ENCODE measurements at regions not wholly inside any gene's neighbourhood (a gene's known extent, or its start where the extent isn't known, plus 50 kb on each side); places are given as distances from the start of the nearest gene placed in this dataset.

DNA sequence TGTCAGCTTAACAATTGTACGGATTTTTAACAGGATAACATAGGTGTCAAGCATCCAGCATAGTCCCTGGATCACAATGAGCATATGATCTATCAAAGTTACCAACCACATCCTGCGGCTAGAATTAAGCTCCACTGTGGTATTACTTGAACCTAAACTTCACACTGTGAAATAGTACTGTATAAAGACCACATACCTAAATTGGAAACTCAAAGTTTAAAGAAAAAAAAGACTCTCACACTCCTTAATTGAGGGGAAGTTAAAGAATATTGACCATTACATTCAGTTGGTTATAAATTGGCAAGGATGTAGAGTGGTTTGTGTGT, 133.0 kb upstream of the PZP start:
- H4K5ac ChIP-seq (ENCODE audit: low read depth, low read length) = no peak overlapping the region
- no peaks in the 10 kb centered on the region for H3K4me1 ChIP-seq (ENCODE audit: control insufficient read depth, insufficient read depth, low read length)
- no peak overlapping the region for H2BK5ac ChIP-seq (ENCODE audit: low read depth, low read length, poor library complexity, severe bottlenecking)
- no peaks in the 10 kb centered on the region for H3K36me3 ChIP-seq (ENCODE audit: control insufficient read depth, insufficient read depth, low read length)
- no peak overlapping the region for H3K56ac ChIP-seq (ENCODE audit: extremely low read depth, insufficient read depth, low read length)
- no peak overlapping the region for H2BK20ac ChIP-seq (ENCODE audit: low read depth, low read length)
- no peak overlapping the region for H3K4me3 ChIP-seq (ENCODE audit: insufficient read depth, low read depth, low read length)
- no peak overlapping the region for H2AK5ac ChIP-seq (ENCODE audit: low read depth, low read length)
- no peak overlapping the region for H3K14ac ChIP-seq (replicated peaks; ENCODE audit: low read depth, low read length)
- H4K91ac ChIP-seq (ENCODE audit: insufficient read depth, low read depth, low read length) = no peak overlapping the region
- H2AFZ ChIP-seq (replicated peaks; ENCODE audit: low read length, poor library complexity) = no peak overlapping the region
- H3K9me1 ChIP-seq (ENCODE audit: insufficient read depth, low read length) = no peaks in the 10 kb centered on the region
- ChIA-PET CTCF (interaction anchor here (0.9 kb wide), 1 partner anchor 10 kb away, joined by 3 read pairs; no protein-coding TSS in a partner anchor), POLR2A (ENCODE audit: unreplicated experiment) (no interaction called here)
- no peak overlapping the region for H4K8ac ChIP-seq (ENCODE audit: low read depth in 2 of 2, low read length in 2 of 2)
- no peak overlapping the region for H2BK120ac ChIP-seq (ENCODE audit: low read depth, low read length)
- no peaks in the 10 kb centered on the region for H3K79me1 ChIP-seq (ENCODE audit: low read depth in 1 of 2, low read length in 2 of 2)
- no peak overlapping the region for H3K4ac ChIP-seq (ENCODE audit: low read depth, low read length)
- intact Hi-C loops (cut with micrococcal nuclease) = no loop called here
- H3K18ac ChIP-seq (ENCODE audit: low read depth, low read length) = no peak overlapping the region
- WGBS, 2 experiments (ENCODE audit: extremely low coverage in 2 of 2, insufficient read length in 1 of 2) = 75% methylated on average over 1 of the region's 2 CpGs; no CpG with 5 or more reads in 1 of the 2 experiments
- H2AK9ac ChIP-seq (replicated peaks; ENCODE audit: low read depth, low read length, poor library complexity) = no peak overlapping the region
- peaks cover 10% of the 10 kb centered on the region for H3K27me3 ChIP-seq (ENCODE audit: control insufficient read depth, insufficient read depth, low read length)
- BruUV-seq (replicated peaks) = no TSS peak
- no peak overlapping the region for H3K4me2 ChIP-seq (ENCODE audit: low read depth, low read length)
- no peak overlapping the region for H3K9ac ChIP-seq (ENCODE audit: low read depth, low read length)
- DNase-seq = no peak
- H4K20me1 ChIP-seq (ENCODE audit: insufficient read depth, low read length) = no peaks in the 10 kb centered on the region
- no peak overlapping the region for H3K23ac ChIP-seq (ENCODE audit: low read depth, low read length)
- no peaks in the 10 kb centered on the region for H3K9me3 ChIP-seq (ENCODE audit: control insufficient read depth, insufficient read depth, low read length)
- no peak for ATAC-seq (ENCODE audit: low read depth)
- TF ChIP-seq NFE2L2 (IDR thresholded peaks at IDR 0.05; ENCODE audit: low read depth, low read length) (no peak), FOS (IDR thresholded peaks at IDR 0.05; ENCODE audit: low read depth, low read length) (no peak), RFX5 (IDR thresholded peaks at IDR 0.05; ENCODE audit: low read depth, low read length) (no peak), MAFK (IDR thresholded peaks at IDR 0.05; ENCODE audit: low read depth, low read length) (no peak), CEBPB (IDR thresholded peaks at IDR 0.05; ENCODE audit: low read depth, low read length) (no peak), MXI1 (IDR thresholded peaks at IDR 0.05; ENCODE audit: borderline replicate concordance, low read depth, low read length) (no peak), RCOR1 (IDR thresholded peaks at IDR 0.05; ENCODE audit: insufficient replicate concordance, low read length) (no peak), CHD1 (IDR thresholded peaks at IDR 0.05; ENCODE audit: low read depth, low read length) (no peak), SMC3 (IDR thresholded peaks at IDR 0.05; ENCODE audit: low read depth, low read length) (no peak), MAZ (IDR thresholded peaks at IDR 0.05; ENCODE audit: borderline replicate concordance, low read depth, low read length) (no peak), POLR2A (IDR thresholded peaks at IDR 0.05; ENCODE audit: low read depth, low read length) (no peak), BHLHE40 (IDR thresholded peaks at IDR 0.05; ENCODE audit: low read depth, low read length) (no peak), RAD21 (IDR thresholded peaks at IDR 0.05; ENCODE audit: low read length) (no peak)
- TF ChIP-seq, protein P1, sequence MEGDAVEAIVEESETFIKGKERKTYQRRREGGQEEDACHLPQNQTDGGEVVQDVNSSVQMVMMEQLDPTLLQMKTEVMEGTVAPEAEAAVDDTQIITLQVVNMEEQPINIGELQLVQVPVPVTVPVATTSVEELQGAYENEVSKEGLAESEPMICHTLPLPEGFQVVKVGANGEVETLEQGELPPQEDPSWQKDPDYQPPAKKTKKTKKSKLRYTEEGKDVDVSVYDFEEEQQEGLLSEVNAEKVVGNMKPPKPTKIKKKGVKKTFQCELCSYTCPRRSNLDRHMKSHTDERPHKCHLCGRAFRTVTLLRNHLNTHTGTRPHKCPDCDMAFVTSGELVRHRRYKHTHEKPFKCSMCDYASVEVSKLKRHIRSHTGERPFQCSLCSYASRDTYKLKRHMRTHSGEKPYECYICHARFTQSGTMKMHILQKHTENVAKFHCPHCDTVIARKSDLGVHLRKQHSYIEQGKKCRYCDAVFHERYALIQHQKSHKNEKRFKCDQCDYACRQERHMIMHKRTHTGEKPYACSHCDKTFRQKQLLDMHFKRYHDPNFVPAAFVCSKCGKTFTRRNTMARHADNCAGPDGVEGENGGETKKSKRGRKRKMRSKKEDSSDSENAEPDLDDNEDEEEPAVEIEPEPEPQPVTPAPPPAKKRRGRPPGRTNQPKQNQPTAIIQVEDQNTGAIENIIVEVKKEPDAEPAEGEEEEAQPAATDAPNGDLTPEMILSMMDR (conservative IDR thresholded peaks at IDR 0.05; ENCODE audit: low read depth, low read length) = no peak
- TF ChIP-seq, protein P2, sequence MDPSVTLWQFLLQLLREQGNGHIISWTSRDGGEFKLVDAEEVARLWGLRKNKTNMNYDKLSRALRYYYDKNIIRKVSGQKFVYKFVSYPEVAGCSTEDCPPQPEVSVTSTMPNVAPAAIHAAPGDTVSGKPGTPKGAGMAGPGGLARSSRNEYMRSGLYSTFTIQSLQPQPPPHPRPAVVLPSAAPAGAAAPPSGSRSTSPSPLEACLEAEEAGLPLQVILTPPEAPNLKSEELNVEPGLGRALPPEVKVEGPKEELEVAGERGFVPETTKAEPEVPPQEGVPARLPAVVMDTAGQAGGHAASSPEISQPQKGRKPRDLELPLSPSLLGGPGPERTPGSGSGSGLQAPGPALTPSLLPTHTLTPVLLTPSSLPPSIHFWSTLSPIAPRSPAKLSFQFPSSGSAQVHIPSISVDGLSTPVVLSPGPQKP (IDR thresholded peaks at IDR 0.05; ENCODE audit: borderline replicate concordance, low read depth, low read length) = no peak
- TF ChIP-seq, protein P3, sequence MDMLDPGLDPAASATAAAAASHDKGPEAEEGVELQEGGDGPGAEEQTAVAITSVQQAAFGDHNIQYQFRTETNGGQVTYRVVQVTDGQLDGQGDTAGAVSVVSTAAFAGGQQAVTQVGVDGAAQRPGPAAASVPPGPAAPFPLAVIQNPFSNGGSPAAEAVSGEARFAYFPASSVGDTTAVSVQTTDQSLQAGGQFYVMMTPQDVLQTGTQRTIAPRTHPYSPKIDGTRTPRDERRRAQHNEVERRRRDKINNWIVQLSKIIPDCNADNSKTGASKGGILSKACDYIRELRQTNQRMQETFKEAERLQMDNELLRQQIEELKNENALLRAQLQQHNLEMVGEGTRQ (IDR thresholded peaks at IDR 0.05; ENCODE audit: low read depth, low read length) = no peak
- no peak overlapping the region for H3K27ac ChIP-seq (ENCODE audit: insufficient read depth, low read length)
- in situ Hi-C loops (cut with MboI; ENCODE audit: low sequenced_read_pairs) = loop anchor here (25.0 kb wide), 3 partner anchors 121 to 371 kb away; no protein-coding TSS in a partner anchor
- dilution Hi-C loops (cut with HindIII; ENCODE audit: low sequenced_read_pairs, unreplicated experiment) = no loop called here
- no peak overlapping the region for H2BK15ac ChIP-seq (ENCODE audit: low read depth, low read length)
